ENCODE measurements at regions not wholly inside any gene's neighbourhood (a gene's known extent, or its start where the extent isn't known, plus 50 kb on each side); places are given as distances from the start of the nearest gene placed in this dataset.

GRCh38 chr5:26553079-26553478 lies 485.3 kb downstream of the CDH9 start:
- peaks cover 0 to 8% (median 0%) of the 10 kb centered on the region in 8 donors for H3K9me3 ChIP-seq
- intact Hi-C loops (cut with DNase I; ENCODE audit: low total_unique reads), result no loop called here
- H3K27me3 ChIP-seq (replicated peaks in 1 of 7), result no peaks in the 10 kb centered on the region
- H3K27ac ChIP-seq, result no peak overlapping the region
- 68 to 87% (median 75%) methylated on average over 2 of the region's 2 CpGs for WGBS, 5 donors
- H3K4me3 ChIP-seq, result no peak overlapping the region
- TF ChIP-seq POLR2AphosphoS5 (IDR thresholded peaks at IDR 0.05) (no peak), POLR2A (IDR thresholded peaks at IDR 0.05) (no peak), CTCF (IDR thresholded peaks at IDR 0.05 in 8 of 11, conservative IDR thresholded peaks at IDR 0.05 in 3 of 11) (no peak)
- no peaks in the 10 kb centered on the region for H3K4me1 ChIP-seq
- DNase-seq, result no peak
- H3K36me3 ChIP-seq, result no peaks in the 10 kb centered on the region

- intact Hi-C loops (cut with DNase I; ENCODE audit: low total_unique reads), result no loop called here
- H3K4me3 ChIP-seq, result no peak overlapping the region
- no peaks in the 10 kb centered on the region for H3K27me3 ChIP-seq (replicated peaks in 1 of 7)
- peaks cover 0 to 51% (median 32%) of the 10 kb centered on the region in 8 donors for H3K9me3 ChIP-seq
- TF ChIP-seq POLR2AphosphoS5 (IDR thresholded peaks at IDR 0.05) (no peak), CTCF (IDR thresholded peaks at IDR 0.05 in 8 of 11, conservative IDR thresholded peaks at IDR 0.05 in 3 of 11) (no peak), POLR2A (IDR thresholded peaks at IDR 0.05) (no peak)
- no peak overlapping the region for H3K27ac ChIP-seq
- H3K36me3 ChIP-seq, result no peaks in the 10 kb centered on the region
- no peaks in the 10 kb centered on the region for H3K4me1 ChIP-seq
- DNase-seq, result no peak
- 72 to 98% (median 83%) methylated on average over 1 of the region's 1 CpG for WGBS, 5 donors
Measured at GRCh38 chr5:26543987-26544386, 494.4 kb downstream of the CDH9 start.

DNA sequence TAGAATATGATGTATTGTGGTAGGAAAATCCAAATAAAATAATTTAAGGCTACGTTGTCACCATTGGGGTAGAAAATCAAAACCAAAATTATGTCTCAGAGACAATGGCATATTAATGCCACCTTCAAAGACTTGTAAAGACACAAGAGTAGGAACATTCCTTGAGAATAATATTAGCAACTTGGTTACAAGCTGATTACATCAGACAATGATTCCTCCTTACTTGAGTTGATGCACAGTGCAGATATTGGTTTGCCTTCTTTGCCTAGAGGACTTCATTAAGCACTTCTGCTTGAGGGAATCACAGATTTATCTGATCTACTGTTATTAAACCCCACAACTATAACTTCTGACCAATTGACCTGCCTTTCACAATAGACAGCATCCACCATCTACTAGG lies 500.2 kb downstream of the CDH9 start:
- Histone ChIP-seq H3K27me3 (replicated peaks in 1 of 7) (no peaks in the 10 kb centered on the region), H3K4me1 (no peaks in the 10 kb centered on the region), H3K27ac (no peak overlapping the region), H3K4me3 (no peak overlapping the region), H3K36me3 (no peaks in the 10 kb centered on the region), H3K9me3 (peaks cover 0 to 48% (median 24%) of the 10 kb centered on the region in 8 donors)
- WGBS, 5 donors, result 48 to 93% (median 52%) methylated on average over 1 of the region's 1 CpG
- intact Hi-C loops (cut with DNase I; ENCODE audit: low total_unique reads), result no loop called here
- TF ChIP-seq POLR2AphosphoS5 (IDR thresholded peaks at IDR 0.05) (no peak), CTCF (IDR thresholded peaks at IDR 0.05 in 8 of 11, conservative IDR thresholded peaks at IDR 0.05 in 3 of 11) (no peak), POLR2A (IDR thresholded peaks at IDR 0.05) (no peak)
- no peak for DNase-seq

GRCh38 chr5:26535215-26535614 lies 503.2 kb downstream of the CDH9 start:
- 42 to 52% (median 50%) methylated on average over 3 of the region's 3 CpGs for WGBS, 5 donors
- intact Hi-C loops (cut with DNase I; ENCODE audit: low total_unique reads), result no loop called here
- TF ChIP-seq CTCF (IDR thresholded peaks at IDR 0.05 in 8 of 11, conservative IDR thresholded peaks at IDR 0.05 in 3 of 11) (no peak), POLR2A (IDR thresholded peaks at IDR 0.05) (no peak), POLR2AphosphoS5 (IDR thresholded peaks at IDR 0.05) (no peak)

More at GRCh38 chr5:26535215-26535614, 503.2 kb downstream of the CDH9 start:
- H3K4me1 ChIP-seq, result no peaks in the 10 kb centered on the region
- H3K27me3 ChIP-seq (replicated peaks in 1 of 7), result no peaks in the 10 kb centered on the region
- peaks cover 0 to 30% (median 11%) of the 10 kb centered on the region in 8 donors for H3K9me3 ChIP-seq
- no peak overlapping the region for H3K4me3 ChIP-seq
- DNase-seq, result no peak
- no peak overlapping the region for H3K27ac ChIP-seq
- no peaks in the 10 kb centered on the region for H3K36me3 ChIP-seq

All from spleen (tissue), 11 donors.